ENCODE measurements at regions not wholly inside any gene's neighbourhood (a gene's known extent, or its start where the extent isn't known, plus 50 kb on each side); places are given as distances from the start of the nearest gene placed in this dataset.

DNA sequence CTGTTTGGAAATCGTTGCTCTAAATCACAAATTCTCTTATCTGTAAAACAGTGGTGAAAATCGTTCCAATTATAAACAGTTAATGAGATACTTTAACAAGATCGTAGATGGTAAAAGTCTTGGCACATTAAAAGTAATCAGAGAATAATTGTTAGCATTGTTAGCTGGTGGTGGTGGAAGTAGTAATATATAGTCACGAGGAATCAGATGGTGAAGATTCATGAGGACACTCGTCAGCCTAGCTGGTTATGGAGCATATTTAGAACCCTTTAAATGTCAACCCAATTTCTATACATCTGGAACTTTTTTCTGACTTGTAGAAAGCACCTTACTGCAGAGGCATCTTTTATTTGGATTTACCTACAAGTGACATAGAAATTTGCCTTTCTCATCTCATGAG is 190.8 kb downstream of the TLE1 start:
- H3K9ac ChIP-seq (ENCODE audit: insufficient read length) = no peak overlapping the region
- no peaks in the 10 kb centered on the region for H3K36me3 ChIP-seq (ENCODE audit: insufficient read depth, low read length)
- no peaks in the 10 kb centered on the region for H3K9me3 ChIP-seq (ENCODE audit: low read depth, low read length)
- H3K27ac ChIP-seq = no peak overlapping the region
- no peak overlapping the region for H3K4me3 ChIP-seq
- TF ChIP-seq EZH2 (IDR thresholded peaks at IDR 0.05) (no peak), POLR2AphosphoS5 (IDR thresholded peaks at IDR 0.05; ENCODE audit: borderline replicate concordance, low read depth, low read length) (no peak), FOXP2 (optimal IDR thresholded peaks at IDR 0.05; ENCODE audit: control extremely low read depth, extremely low read length, insufficient read depth) (no peak)
- DNase-seq (ENCODE audit: low read depth, low spot score) = no peak

DNA sequence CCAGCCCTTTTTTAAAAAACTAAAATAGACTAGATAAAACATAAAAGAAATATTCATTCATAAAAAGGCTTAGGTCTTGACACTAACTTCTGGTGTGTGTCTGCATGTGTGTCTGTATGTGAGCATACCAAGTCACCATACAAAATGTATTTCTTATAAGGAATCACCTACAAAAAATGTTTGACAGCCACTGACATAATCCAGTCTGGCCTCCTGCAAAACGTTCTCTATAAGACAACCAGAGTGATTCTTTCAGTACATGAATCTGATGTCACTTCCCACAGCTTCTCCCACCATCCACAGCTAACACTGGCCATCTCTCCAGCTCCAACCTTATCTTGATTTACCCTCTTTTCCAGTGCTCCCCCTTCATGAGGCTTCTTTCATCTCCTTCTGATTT is 192.3 kb downstream of the TLE1 start:
- no peak for TF ChIP-seq POLR2AphosphoS5 (IDR thresholded peaks at IDR 0.05; ENCODE audit: borderline replicate concordance, low read depth, low read length)
- TF ChIP-seq FOXP2 (optimal IDR thresholded peaks at IDR 0.05; ENCODE audit: control extremely low read depth, extremely low read length, insufficient read depth) = no peak
- no peak for TF ChIP-seq EZH2 (IDR thresholded peaks at IDR 0.05)
- H3K9me3 ChIP-seq (ENCODE audit: low read depth, low read length) = no peaks in the 10 kb centered on the region
- no peak for DNase-seq (ENCODE audit: low read depth, low spot score)

DNA sequence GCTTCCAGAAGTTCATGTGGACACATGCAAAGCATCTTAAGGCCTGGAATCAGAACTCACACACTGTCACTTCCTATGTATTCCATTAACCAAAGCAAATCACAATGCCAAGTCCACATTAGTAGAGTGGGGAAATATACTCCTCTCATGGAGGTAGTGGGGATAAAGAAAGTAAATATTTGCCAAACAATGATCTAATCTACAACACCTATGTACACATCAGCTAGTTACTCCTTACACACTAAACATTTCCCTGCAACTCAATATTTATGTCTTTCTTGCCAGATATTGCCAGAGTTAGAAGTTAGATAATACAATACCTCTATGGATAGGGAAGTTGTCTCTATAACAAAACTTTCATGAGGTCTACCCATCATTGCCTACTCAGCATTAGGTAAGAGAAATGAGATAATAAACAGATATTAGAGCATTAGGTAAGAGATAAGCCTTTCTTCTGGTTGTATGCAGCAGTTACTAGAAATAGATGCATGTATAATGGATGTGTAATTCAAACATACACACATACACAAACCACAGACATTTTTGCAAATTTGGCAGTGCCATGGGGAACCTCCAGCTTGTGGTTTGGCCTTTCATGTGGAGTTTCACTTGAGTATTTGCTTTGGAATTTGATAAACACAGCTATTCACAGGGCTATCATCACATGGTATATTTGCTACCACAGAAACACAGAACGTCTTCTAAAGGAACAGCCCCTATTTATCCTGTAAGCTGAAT is 196.5 kb downstream of the TLE1 start:
- no peak for DNase-seq (ENCODE audit: low read depth, low spot score)
- no peak overlapping the region for H3K4me3 ChIP-seq
- H3K9ac ChIP-seq (ENCODE audit: insufficient read length) = no peak overlapping the region
- no peak overlapping the region for H3K27ac ChIP-seq
- H3K36me3 ChIP-seq (ENCODE audit: insufficient read depth, low read length) = no peaks in the 10 kb centered on the region
- TF ChIP-seq EZH2 (IDR thresholded peaks at IDR 0.05) (no peak), FOXP2 (optimal IDR thresholded peaks at IDR 0.05; ENCODE audit: control extremely low read depth, extremely low read length, insufficient read depth) (no peak), POLR2AphosphoS5 (IDR thresholded peaks at IDR 0.05; ENCODE audit: borderline replicate concordance, low read depth, low read length) (no peak)
- H3K9me3 ChIP-seq (ENCODE audit: low read depth, low read length) = no peaks in the 10 kb centered on the region

More for the DNA sequence above, 192.3 kb downstream of the TLE1 start:
- Histone ChIP-seq H3K27ac (no peak overlapping the region), H3K9ac (ENCODE audit: insufficient read length) (no peak overlapping the region), H3K36me3 (ENCODE audit: insufficient read depth, low read length) (no peaks in the 10 kb centered on the region), H3K4me3 (no peak overlapping the region)

DNA sequence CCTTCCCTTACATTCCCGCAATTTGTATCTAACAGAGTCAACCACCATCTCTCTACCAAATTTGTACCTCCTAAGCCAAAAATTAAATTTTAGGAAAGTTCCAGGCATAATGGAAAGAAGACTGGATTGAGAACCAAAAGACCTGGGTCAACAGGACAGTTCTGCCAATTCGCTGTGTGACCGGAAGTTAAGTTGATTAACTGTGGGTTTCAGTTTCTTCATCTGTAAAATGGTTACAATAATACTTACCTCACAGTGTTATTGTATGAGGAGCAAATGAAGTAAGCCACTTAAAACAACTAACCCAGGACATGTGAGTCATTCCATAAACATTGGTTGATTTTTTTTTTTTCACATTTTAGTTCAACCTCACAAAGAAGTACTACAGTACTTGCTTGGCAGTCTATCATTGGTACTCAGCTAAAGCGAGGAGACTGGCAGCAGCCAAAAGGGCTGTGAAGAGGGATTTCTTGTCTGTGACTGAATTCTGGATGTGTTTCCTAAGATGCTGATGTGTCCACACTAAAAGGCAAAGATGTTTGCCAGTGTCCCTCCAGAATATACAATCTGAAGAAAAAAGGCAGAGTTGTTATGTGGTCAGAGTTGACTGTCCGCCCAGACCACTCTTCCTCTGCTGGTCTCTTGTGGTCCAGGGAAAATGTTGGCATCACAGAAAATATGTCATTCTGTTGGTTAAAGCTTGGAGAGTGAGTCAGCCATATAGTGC is 198.6 kb downstream of the TLE1 start:
- Histone ChIP-seq H3K36me3 (ENCODE audit: insufficient read depth, low read length) (no peaks in the 10 kb centered on the region), H3K9me3 (ENCODE audit: low read depth, low read length) (no peaks in the 10 kb centered on the region), H3K9ac (ENCODE audit: insufficient read length) (no peak overlapping the region), H3K27ac (no peak overlapping the region), H3K4me3 (no peak overlapping the region)
- DNase-seq (ENCODE audit: low read depth, low spot score) = no peak
- no peak for TF ChIP-seq POLR2AphosphoS5 (IDR thresholded peaks at IDR 0.05; ENCODE audit: borderline replicate concordance, low read depth, low read length)
- no peak for TF ChIP-seq EZH2 (IDR thresholded peaks at IDR 0.05)
- no peak for TF ChIP-seq FOXP2 (optimal IDR thresholded peaks at IDR 0.05; ENCODE audit: control extremely low read depth, extremely low read length, insufficient read depth)

DNA sequence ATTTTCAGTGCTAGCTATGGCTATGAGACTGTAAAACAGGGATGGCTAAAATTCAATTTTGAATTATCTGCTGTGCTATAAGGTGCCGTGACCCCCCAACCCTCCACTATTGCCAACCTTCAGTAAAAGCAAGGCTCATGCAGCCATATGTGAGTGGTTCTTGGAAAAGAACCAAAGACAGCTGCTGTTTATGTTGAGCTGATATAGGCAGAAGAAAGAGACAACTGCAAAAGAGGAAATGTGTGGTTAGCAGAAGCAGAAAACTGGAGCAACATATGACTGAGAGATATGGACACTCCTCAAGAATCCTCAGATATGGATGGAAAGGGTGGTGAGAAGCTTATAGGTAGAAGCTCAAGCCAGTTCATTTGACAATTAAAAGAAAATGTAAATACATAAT is 200.3 kb downstream of the TLE1 start:
- Histone ChIP-seq H3K36me3 (ENCODE audit: insufficient read depth, low read length) (no peaks in the 10 kb centered on the region), H3K27ac (no peak overlapping the region)

DNA sequence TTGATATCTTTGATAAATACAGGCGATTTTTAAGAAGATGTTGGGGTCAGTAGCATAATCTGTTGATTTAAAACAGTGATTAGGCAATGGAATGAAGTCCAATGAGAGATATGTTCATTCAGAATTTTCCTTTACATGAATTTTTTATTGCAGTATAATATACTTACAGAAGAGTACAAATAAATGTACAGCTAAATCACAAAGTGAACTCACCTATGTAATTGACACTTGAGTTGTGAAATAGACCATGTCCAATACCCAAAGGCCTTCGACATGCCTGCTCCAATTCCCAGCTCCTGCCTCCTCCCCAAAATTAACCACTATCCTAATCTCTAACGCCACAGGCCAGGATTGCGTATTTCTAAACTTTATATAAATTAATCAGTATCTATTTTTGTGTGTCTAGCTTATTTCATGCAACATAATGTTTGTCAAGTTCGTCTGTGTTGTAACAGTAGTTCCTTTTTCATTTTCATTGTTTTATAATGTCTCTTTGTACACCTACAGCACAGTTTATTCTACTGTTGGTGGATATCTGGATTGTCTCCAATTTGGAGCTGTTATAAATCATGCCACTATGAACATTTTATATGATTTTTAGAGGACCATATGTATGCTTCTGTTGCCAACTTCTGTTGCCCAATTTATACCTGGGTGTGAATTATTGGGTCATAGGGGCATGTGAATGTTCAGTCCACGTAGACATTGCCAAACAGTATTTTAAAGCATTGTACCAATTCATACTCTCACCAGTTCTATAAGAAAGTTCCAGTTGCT is 208.3 kb downstream of the TLE1 start:
- no peak overlapping the region for H3K4me3 ChIP-seq
- H3K9ac ChIP-seq (ENCODE audit: insufficient read length) = no peak overlapping the region
- no peaks in the 10 kb centered on the region for H3K9me3 ChIP-seq (ENCODE audit: low read depth, low read length)
- DNase-seq (ENCODE audit: low read depth, low spot score) = no peak
- no peaks in the 10 kb centered on the region for H3K36me3 ChIP-seq (ENCODE audit: insufficient read depth, low read length)
- TF ChIP-seq POLR2AphosphoS5 (IDR thresholded peaks at IDR 0.05; ENCODE audit: borderline replicate concordance, low read depth, low read length) = no peak
- TF ChIP-seq EZH2 (IDR thresholded peaks at IDR 0.05) = no peak
- TF ChIP-seq FOXP2 (optimal IDR thresholded peaks at IDR 0.05; ENCODE audit: control extremely low read depth, extremely low read length, insufficient read depth) = no peak
- H3K27ac ChIP-seq = no peak overlapping the region

More for the DNA sequence above, 200.3 kb downstream of the TLE1 start:
- H3K9ac ChIP-seq (ENCODE audit: insufficient read length) = no peak overlapping the region
- no peaks in the 10 kb centered on the region for H3K9me3 ChIP-seq (ENCODE audit: low read depth, low read length)
- no peak for DNase-seq (ENCODE audit: low read depth, low spot score)
- no peak for TF ChIP-seq FOXP2 (optimal IDR thresholded peaks at IDR 0.05; ENCODE audit: control extremely low read depth, extremely low read length, insufficient read depth)
- TF ChIP-seq POLR2AphosphoS5 (IDR thresholded peaks at IDR 0.05; ENCODE audit: borderline replicate concordance, low read depth, low read length) = no peak
- no peak for TF ChIP-seq EZH2 (IDR thresholded peaks at IDR 0.05)
- no peak overlapping the region for H3K4me3 ChIP-seq

DNA sequence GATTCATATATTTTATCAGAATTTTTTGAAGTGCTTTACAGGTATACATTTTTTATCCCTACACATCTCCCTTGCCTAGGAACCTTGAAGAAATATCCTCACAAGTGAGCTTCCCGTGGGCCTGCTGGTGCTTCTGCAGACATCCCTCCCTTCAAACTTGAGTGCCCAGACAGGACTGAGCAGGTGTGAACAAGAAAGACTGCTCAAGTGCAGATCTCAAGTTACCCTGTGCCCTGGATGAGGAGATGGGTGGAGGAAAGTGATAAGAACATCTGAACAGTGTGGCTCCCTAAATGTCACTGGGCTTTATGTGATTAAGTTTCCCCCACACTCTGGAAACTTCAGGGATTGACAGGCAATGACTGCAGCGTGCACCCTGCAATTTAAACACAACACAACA is 209.8 kb downstream of the TLE1 start:
- Histone ChIP-seq H3K27ac (no peak overlapping the region), H3K36me3 (ENCODE audit: insufficient read depth, low read length) (no peaks in the 10 kb centered on the region), H3K9me3 (ENCODE audit: low read depth, low read length) (no peaks in the 10 kb centered on the region), H3K4me3 (no peak overlapping the region), H3K9ac (ENCODE audit: insufficient read length) (no peak overlapping the region)
- TF ChIP-seq EZH2 (IDR thresholded peaks at IDR 0.05) (no peak), FOXP2 (optimal IDR thresholded peaks at IDR 0.05; ENCODE audit: control extremely low read depth, extremely low read length, insufficient read depth) (no peak), POLR2AphosphoS5 (IDR thresholded peaks at IDR 0.05; ENCODE audit: borderline replicate concordance, low read depth, low read length) (no peak)
- DNase-seq (ENCODE audit: low read depth, low spot score) = no peak

DNA sequence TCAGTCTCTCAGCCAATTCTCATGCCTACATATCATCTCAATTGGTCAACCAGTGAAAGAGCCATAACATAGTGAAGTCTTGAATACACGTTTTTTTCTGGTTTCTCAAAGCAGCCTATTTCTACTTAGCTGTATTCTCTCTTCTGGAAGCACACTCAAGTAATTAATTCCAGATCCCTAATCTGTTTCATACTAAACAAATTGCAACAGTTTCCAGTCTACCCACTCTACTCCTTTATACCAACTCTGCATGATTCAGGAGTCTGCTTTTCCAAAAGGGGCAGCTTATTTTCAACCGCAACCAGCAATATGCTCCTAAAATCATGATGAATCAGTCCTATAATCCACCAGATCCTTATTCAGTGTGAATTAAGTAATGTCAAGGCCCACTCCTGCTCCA is 211.7 kb downstream of the TLE1 start:
- H3K9me3 ChIP-seq (ENCODE audit: low read depth, low read length) = no peaks in the 10 kb centered on the region
- H3K9ac ChIP-seq (ENCODE audit: insufficient read length) = no peak overlapping the region
- no peak for DNase-seq (ENCODE audit: low read depth, low spot score)
- H3K4me3 ChIP-seq = no peak overlapping the region
- no peak for TF ChIP-seq POLR2AphosphoS5 (IDR thresholded peaks at IDR 0.05; ENCODE audit: borderline replicate concordance, low read depth, low read length)
- H3K36me3 ChIP-seq (ENCODE audit: insufficient read depth, low read length) = no peaks in the 10 kb centered on the region
- no peak overlapping the region for H3K27ac ChIP-seq
